ENCODE measurements at regions not wholly inside any gene's neighbourhood (a gene's known extent, or its start where the extent isn't known, plus 50 kb on each side); places are given as distances from the start of the nearest gene placed in this dataset.
"Not testable (repeated sequence)": the region's sequence is repeated elsewhere in the genome, so short reads cannot be mapped to it uniquely, and the experiment has no call there.

- Mint-ChIP-seq H3K4me1 (peaks cover 20 to 30% of the 10 kb centered on the region in 2 experiments), H3K36me3 (ENCODE audit: insufficient read depth in 1 of 3, low read depth in 3 of 3) (no peaks in the 10 kb centered on the region), H3K4me3 (no peak overlapping the region; a peak in 1 of 5 replicates), H3K9me3 (no peaks in the 10 kb centered on the region), H3K27ac (no peak overlapping the region), H3K27me3 (ENCODE audit: low read depth) (no peaks in the 10 kb centered on the region; the same call in 1 of the 2 replicates)
- Histone ChIP-seq H3K23ac (ENCODE audit: insufficient read length, low read depth, low read length) (no peak overlapping the region), H2BK120ac (ENCODE audit: low read depth, low read length, poor library complexity, severe bottlenecking) (no peak overlapping the region), H2BK15ac (ENCODE audit: low read depth, low read length) (no peak overlapping the region), H3K4me2 (ENCODE audit: insufficient read depth, insufficient read length, low read length) (no peak overlapping the region), H4K20me1 (ENCODE audit: control insufficient read depth, insufficient read depth, insufficient read length) (no peaks in the 10 kb centered on the region), H3K56ac (ENCODE audit: insufficient read length, low read depth, low read length) (no peak overlapping the region), H2AK5ac (ENCODE audit: insufficient read length, low read length) (no peak overlapping the region), H3K9me3 (ENCODE audit: control insufficient read depth, low read depth, low read length) (no peaks in the 10 kb centered on the region), H3T11ph (ENCODE audit: low read length) (no peak overlapping the region), H2BK12ac (ENCODE audit: insufficient read length, low read depth, low read length) (no peak overlapping the region), H3K9ac (ENCODE audit: extremely low read depth, insufficient read length, low read length) (no peak overlapping the region), H2AFZ (ENCODE audit: low read length) (no peak overlapping the region), H4K91ac (ENCODE audit: insufficient read length, low read depth, low read length) (no peak overlapping the region), H3K79me2 (ENCODE audit: insufficient read depth, low read length) (no peaks in the 10 kb centered on the region), H3K18ac (ENCODE audit: insufficient read length, low read depth, low read length) (no peak overlapping the region), H2BK20ac (ENCODE audit: low read depth, low read length, poor library complexity, severe bottlenecking) (no peak overlapping the region), H4K5ac (ENCODE audit: insufficient read length, low read depth, low read length) (no peak overlapping the region), H3K4ac (ENCODE audit: low read depth, low read length) (no peak overlapping the region), H3K27me3 (ENCODE audit: insufficient read depth, low read length) (no peaks in the 10 kb centered on the region), H4K8ac (replicated peaks; ENCODE audit: insufficient read length, low read depth, low read length) (no peak overlapping the region), H3K4me1 (ENCODE audit: insufficient read depth, low read length) (no peaks in the 10 kb centered on the region), H3K79me1 (ENCODE audit: insufficient read depth, low read depth, low read length, poor library complexity, severe bottlenecking) (no peaks in the 10 kb centered on the region), H3K27ac (ENCODE audit: insufficient read length, low read depth, low read length) (no peak overlapping the region), H3K14ac (ENCODE audit: insufficient read depth, low read length) (no peak overlapping the region), H2BK5ac (ENCODE audit: insufficient read length, low read length) (no peak overlapping the region), H3K23me2 (ENCODE audit: insufficient read length, low read depth, low read length, poor library complexity, severe bottlenecking) (no peaks in the 10 kb centered on the region)
- no CpG with 5 or more reads among the region's 2 CpGs for WGBS (ENCODE audit: extremely low coverage, insufficient read length, low lambda C conversion rate)
- TF ChIP-seq, protein P1, sequence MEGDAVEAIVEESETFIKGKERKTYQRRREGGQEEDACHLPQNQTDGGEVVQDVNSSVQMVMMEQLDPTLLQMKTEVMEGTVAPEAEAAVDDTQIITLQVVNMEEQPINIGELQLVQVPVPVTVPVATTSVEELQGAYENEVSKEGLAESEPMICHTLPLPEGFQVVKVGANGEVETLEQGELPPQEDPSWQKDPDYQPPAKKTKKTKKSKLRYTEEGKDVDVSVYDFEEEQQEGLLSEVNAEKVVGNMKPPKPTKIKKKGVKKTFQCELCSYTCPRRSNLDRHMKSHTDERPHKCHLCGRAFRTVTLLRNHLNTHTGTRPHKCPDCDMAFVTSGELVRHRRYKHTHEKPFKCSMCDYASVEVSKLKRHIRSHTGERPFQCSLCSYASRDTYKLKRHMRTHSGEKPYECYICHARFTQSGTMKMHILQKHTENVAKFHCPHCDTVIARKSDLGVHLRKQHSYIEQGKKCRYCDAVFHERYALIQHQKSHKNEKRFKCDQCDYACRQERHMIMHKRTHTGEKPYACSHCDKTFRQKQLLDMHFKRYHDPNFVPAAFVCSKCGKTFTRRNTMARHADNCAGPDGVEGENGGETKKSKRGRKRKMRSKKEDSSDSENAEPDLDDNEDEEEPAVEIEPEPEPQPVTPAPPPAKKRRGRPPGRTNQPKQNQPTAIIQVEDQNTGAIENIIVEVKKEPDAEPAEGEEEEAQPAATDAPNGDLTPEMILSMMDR (conservative IDR thresholded peaks at IDR 0.05) = no peak
- no peak for DNase-seq
Measured at GRCh38 chr13:34179927-34180326, 362.0 kb downstream of the RFC3 start.

- not testable (repeated sequence) for H3K4me1 ChIP-seq (ENCODE audit: insufficient read depth, low read length); H4K91ac ChIP-seq (ENCODE audit: insufficient read length, low read depth, low read length); H3K4me2 ChIP-seq (ENCODE audit: insufficient read depth, insufficient read length, low read length); H3K9ac ChIP-seq (ENCODE audit: extremely low read depth, insufficient read length, low read length); H3K18ac ChIP-seq (ENCODE audit: insufficient read length, low read depth, low read length); H2BK15ac ChIP-seq (ENCODE audit: low read depth, low read length); H3K27me3 Mint-ChIP-seq (ENCODE audit: low read depth); H3K27ac Mint-ChIP-seq; H3K36me3 Mint-ChIP-seq (ENCODE audit: insufficient read depth in 1 of 3, low read depth in 3 of 3); H3K9me3 Mint-ChIP-seq; H3K56ac ChIP-seq (ENCODE audit: insufficient read length, low read depth, low read length); H3K27ac ChIP-seq (ENCODE audit: insufficient read length, low read depth, low read length); H4K8ac ChIP-seq (replicated peaks; ENCODE audit: insufficient read length, low read depth, low read length); H3K79me2 ChIP-seq (ENCODE audit: insufficient read depth, low read length); H3K9me3 ChIP-seq (ENCODE audit: control insufficient read depth, low read depth, low read length); H2AFZ ChIP-seq (ENCODE audit: low read length); H2BK20ac ChIP-seq (ENCODE audit: low read depth, low read length, poor library complexity, severe bottlenecking); H3K27me3 ChIP-seq (ENCODE audit: insufficient read depth, low read length); H3K23ac ChIP-seq (ENCODE audit: insufficient read length, low read depth, low read length); DNase-seq; H2AK5ac ChIP-seq (ENCODE audit: insufficient read length, low read length); H3T11ph ChIP-seq (ENCODE audit: low read length); H3K4me3 Mint-ChIP-seq; H3K4ac ChIP-seq (ENCODE audit: low read depth, low read length); H2BK120ac ChIP-seq (ENCODE audit: low read depth, low read length, poor library complexity, severe bottlenecking); H4K5ac ChIP-seq (ENCODE audit: insufficient read length, low read depth, low read length); H4K20me1 ChIP-seq (ENCODE audit: control insufficient read depth, insufficient read depth, insufficient read length); H3K14ac ChIP-seq (ENCODE audit: insufficient read depth, low read length); H2BK5ac ChIP-seq (ENCODE audit: insufficient read length, low read length); H3K23me2 ChIP-seq (ENCODE audit: insufficient read length, low read depth, low read length, poor library complexity, severe bottlenecking); H3K79me1 ChIP-seq (ENCODE audit: insufficient read depth, low read depth, low read length, poor library complexity, severe bottlenecking); H2BK12ac ChIP-seq (ENCODE audit: insufficient read length, low read depth, low read length)
- WGBS (ENCODE audit: extremely low coverage, insufficient read length, low lambda C conversion rate) = no CpG with 5 or more reads among the region's 16 CpGs
- H3K4me1 Mint-ChIP-seq = peaks cover 20 to 30% of the 10 kb centered on the region in 2 experiments
Measured at GRCh38 chr13:34181256-34181655, 363.3 kb downstream of the RFC3 start.

Measured in H9 (cell line).